ENCODE measurements at regions not wholly inside any gene's neighbourhood (a gene's known extent, or its start where the extent isn't known, plus 50 kb on each side); places are given as distances from the start of the nearest gene placed in this dataset.
"Not testable (repeated sequence)": the region's sequence is repeated elsewhere in the genome, so short reads cannot be mapped to it uniquely, and the experiment has no call there.

DNA sequence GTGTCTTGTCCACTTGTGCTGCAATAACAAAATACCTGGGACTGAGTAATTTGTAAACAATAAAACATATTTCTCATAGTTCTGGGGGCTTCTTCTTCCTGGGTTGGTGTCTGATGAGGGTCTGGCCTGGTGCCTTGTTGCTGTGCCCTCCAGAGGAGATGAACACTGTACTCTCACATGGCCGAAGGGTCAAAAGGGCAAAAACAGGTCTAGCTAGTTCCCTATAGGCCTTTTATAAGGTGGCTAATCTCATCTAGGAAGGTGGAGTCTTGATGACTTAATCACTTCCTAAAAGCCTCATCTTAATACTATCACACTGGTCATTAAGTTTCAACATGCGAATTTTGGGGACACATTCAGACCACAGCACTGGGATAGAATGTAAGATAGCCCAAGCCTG is 228.4 kb downstream of the TLE3 start:
- no peaks in the 10 kb centered on the region for H3K4me1 ChIP-seq (ENCODE audit: insufficient read depth, low read length)
- no peak overlapping the region for H3K4me3 ChIP-seq (ENCODE audit: low read length)
- no peaks in the 10 kb centered on the region for H3K27me3 ChIP-seq (ENCODE audit: insufficient read depth, low read length)
- H3K9me3 ChIP-seq (ENCODE audit: low read depth, low read length), result peaks cover 6% of the 10 kb centered on the region

DNA sequence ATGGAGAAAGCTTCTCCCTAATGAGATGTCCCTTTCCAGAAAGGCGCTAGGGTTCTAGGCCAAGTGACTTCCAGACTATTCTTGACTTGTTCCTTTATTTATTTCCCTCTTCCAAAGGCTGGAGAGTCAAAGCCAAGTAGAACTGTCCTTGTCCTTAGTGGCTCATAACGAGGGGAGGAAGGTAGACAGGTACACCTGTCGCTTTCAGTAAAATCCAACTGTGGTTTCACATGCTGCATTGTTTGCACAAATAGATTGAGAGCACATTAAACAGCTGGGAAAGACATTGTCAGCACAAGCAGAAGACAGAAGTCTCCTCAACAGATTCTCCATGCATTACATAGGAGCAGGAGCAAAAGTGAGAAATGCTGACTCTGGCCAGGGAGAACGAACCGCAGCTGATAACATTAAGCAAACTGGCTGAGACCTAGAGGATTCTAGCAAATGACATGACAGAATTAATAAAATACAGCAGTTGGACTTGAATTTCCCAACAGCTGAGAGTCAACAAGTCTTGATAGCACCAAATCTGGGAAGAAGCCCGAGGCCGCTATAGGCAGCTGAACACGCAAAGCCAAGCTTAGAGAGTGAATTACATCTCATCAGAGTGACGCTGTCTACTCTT is 227.7 kb downstream of the TLE3 start:
- Histone ChIP-seq H3K4me3 (ENCODE audit: low read length) (no peak overlapping the region), H3K4me1 (ENCODE audit: insufficient read depth, low read length) (no peaks in the 10 kb centered on the region), H3K9me3 (ENCODE audit: low read depth, low read length) (peaks cover 6% of the 10 kb centered on the region), H3K27me3 (ENCODE audit: insufficient read depth, low read length) (no peaks in the 10 kb centered on the region)

DNA sequence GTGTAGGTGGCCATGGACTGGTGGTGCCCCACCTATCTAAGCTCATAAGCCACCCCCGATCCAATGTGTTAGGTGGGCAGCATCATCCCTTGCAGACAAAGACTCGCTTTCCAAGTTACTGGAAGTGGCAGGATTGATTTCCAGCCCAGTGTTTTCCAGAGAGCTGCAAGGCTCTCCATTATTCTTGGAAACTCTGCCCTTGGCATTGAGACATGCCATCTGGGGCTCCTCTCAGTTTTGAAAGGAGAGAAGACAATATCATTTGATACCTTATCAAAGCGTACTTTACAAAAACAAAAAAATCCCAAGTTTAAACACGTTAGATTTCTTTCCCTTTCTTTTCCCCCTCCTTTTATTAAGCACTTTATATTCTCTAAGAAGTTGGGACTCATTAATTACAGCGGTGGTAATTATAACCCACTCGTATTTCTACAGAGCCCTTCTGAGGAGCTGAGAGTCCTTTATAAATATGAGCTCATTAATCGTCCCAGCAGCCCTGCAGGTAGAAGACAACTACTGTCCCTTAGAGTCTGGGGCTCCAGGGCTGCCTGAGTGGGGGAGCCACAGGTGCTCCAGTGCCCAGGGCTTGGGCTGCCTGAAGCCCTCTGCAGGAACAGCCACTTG is 226.1 kb downstream of the TLE3 start:
- H3K4me3 ChIP-seq (ENCODE audit: low read length), result no peak overlapping the region
- peaks cover 6% of the 10 kb centered on the region for H3K9me3 ChIP-seq (ENCODE audit: low read depth, low read length)
- H3K27me3 ChIP-seq (ENCODE audit: insufficient read depth, low read length), result no peaks in the 10 kb centered on the region
- no peaks in the 10 kb centered on the region for H3K4me1 ChIP-seq (ENCODE audit: insufficient read depth, low read length)

DNA sequence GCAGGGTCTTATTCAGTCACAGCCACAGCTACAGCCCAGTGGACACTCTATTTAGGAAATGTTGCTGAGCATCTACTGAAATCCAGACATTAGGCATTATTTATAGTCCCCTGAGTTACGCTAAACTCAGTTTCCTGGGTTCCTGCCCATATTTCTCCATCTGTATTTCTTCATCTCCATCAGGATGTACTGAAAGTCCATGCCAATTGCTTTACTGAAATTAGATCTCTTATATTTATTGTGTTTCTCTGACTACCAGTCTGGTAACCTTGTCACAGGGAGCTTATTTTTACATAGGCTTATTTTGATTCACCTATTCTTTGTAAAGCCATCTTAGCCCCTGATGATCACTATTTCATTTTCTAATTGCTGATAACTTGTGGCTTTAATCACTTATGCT is 223.9 kb downstream of the TLE3 start:
- Histone ChIP-seq H3K4me3 (ENCODE audit: low read length) (no peak overlapping the region), H3K4me1 (ENCODE audit: insufficient read depth, low read length) (no peaks in the 10 kb centered on the region), H3K9me3 (ENCODE audit: low read depth, low read length) (peaks cover 6% of the 10 kb centered on the region), H3K27me3 (ENCODE audit: insufficient read depth, low read length) (no peaks in the 10 kb centered on the region)

DNA sequence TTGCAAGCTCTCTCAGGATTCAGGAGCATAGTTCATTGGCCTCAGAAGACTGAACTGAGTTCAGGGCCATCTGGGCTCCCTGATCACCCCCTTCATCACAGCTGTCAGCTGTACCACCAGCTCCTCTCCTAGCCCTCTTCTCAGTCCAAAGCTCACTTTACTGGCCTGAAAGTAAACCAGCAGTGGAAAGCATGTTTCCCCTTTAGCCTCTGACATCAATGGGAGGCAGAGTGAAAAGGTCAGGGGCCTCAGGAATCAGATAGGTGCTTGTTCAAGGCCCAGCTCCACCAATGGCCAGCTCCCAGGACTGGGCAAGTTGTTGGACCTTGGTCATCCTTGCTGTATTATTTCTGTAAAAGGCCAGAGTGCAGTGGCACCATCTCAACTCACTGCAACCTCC is 223.4 kb downstream of the TLE3 start:
- Histone ChIP-seq H3K4me3 (ENCODE audit: low read length) (no peak overlapping the region), H3K4me1 (ENCODE audit: insufficient read depth, low read length) (no peaks in the 10 kb centered on the region), H3K9me3 (ENCODE audit: low read depth, low read length) (peaks cover 6% of the 10 kb centered on the region), H3K27me3 (ENCODE audit: insufficient read depth, low read length) (no peaks in the 10 kb centered on the region)

DNA sequence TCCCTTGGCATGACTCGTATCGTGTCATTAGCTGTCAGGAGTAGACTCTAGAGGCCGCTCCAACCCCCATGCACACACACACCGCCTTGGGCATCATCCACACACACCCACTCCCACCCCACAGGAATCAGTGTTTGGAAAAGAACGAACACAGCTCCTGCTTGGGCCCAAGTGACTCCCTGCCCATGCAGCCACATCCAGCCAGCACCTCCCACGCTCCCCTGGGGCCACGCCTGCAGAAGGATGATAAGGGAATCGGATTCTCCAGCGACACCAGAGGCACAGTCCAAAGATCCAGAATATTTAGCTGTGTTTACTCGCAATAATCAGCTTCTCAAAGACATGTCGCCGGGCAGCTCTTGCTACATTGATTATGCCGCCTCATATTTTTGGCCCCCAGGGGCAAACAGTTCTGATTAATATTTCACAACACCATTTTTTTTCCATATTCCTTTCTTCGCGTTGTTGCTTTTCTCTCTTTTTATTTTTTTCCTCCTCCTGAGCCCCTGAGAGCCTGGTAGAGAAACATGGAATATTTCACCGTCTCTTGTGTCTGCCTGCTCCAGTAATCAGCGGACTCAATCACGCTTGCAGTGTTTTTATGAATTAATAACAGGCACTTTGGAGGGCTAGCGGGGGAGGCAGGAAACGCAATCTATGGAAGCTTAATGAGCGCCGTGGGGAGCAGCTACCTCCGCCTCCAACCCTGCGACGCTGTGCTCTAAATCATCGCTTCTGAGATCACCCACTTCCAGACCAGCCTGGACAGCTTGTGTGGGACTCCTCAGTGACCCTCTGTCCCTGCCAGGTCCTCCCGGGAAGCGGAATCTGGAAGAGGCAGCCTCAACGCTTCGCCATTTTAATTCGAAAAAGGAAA is 221.4 kb downstream of the TLE3 start:
- H3K4me1 ChIP-seq (ENCODE audit: insufficient read depth, low read length), result no peaks in the 10 kb centered on the region
- H3K9me3 ChIP-seq (ENCODE audit: low read depth, low read length), result peaks cover 6% of the 10 kb centered on the region
- no peaks in the 10 kb centered on the region for H3K27me3 ChIP-seq (ENCODE audit: insufficient read depth, low read length)
- no peak overlapping the region for H3K4me3 ChIP-seq (ENCODE audit: low read length)

DNA sequence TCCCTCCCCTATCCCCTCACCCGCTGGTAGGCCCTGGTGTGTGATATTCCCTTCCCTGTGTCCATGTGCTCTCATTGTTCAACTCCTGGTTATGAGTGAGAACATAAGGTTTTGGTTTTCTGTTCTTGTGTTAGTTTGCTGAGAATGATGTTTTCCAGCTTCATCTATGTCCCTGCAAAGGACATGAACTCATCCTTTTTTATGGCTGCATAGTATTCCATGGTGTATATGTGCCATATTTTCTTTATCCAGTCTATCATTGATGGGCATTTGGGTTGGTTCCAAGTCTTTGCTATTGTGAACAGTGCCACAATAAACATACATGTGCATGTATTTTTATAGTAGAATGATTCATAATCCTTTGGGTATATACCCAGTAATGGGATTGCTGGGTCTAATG is 217.8 kb downstream of the TLE3 start:
- H3K27me3 ChIP-seq (ENCODE audit: insufficient read depth, low read length); H3K9me3 ChIP-seq (ENCODE audit: low read depth, low read length); H3K4me1 ChIP-seq (ENCODE audit: insufficient read depth, low read length): not testable (repeated sequence)

DNA sequence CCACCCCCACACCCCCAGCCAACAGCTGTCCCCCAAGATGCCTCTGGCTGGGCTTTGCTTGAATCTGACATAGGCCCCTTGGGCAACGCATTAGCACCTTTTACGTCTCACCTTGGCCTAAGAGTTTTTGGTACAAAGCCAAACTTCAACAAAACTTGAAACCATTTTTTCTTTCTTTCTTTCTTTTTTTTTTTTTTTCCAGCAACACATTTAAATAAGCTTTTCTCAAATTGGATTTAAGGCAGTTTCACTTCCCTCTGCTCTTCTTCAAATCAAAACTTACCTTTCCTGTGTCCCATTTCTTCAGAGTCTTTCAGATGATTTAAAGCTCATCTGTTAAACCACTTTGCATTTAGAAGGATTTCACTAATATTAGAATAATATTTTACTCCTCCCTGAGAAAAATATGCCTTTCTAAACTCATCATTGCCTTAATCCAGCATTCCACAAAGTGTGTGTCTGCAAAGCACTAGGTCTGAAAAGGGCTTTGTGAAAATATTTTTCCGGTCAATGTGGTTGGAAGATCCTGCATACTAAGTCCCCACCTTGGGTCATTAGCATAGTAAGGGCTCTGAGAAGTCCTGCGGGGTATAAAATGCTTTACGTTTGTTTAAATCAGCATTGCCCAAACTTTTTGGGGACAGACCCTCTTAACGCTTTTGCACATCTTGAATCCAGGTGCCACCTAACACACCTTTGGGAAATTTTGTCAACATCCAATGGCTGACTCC is 217.0 kb downstream of the TLE3 start:
- Histone ChIP-seq H3K4me1 (ENCODE audit: insufficient read depth, low read length) (no peaks in the 10 kb centered on the region), H3K9me3 (ENCODE audit: low read depth, low read length) (no peaks in the 10 kb centered on the region), H3K4me3 (ENCODE audit: low read length) (no peak overlapping the region), H3K27me3 (ENCODE audit: insufficient read depth, low read length) (no peaks in the 10 kb centered on the region)

More for the DNA sequence above, 217.8 kb downstream of the TLE3 start:
- not testable (repeated sequence) for H3K4me3 ChIP-seq (ENCODE audit: low read length)

DNA sequence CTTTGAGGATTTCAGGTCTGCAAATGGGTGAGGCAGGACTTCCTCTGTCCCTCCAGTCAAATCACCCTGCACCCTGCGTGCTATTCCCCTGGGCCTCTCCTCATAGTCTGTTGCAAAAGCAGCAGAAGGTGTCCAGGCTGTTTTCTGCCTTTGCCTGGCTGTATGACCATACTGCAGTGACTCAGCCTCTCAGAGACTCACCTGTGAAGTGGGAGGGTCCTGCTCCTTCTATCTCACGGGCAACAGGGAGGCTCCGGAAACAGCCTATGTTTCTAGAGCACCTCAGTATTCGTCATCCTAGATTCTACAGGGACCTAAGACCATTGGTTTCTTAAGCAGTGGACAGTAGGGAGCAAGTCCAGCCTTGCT is 216.4 kb downstream of the TLE3 start:
- no peaks in the 10 kb centered on the region for H3K4me1 ChIP-seq (ENCODE audit: insufficient read depth, low read length)
- no peaks in the 10 kb centered on the region for H3K27me3 ChIP-seq (ENCODE audit: insufficient read depth, low read length)
- no peaks in the 10 kb centered on the region for H3K9me3 ChIP-seq (ENCODE audit: low read depth, low read length)
- H3K4me3 ChIP-seq (ENCODE audit: low read length), result no peak overlapping the region

DNA sequence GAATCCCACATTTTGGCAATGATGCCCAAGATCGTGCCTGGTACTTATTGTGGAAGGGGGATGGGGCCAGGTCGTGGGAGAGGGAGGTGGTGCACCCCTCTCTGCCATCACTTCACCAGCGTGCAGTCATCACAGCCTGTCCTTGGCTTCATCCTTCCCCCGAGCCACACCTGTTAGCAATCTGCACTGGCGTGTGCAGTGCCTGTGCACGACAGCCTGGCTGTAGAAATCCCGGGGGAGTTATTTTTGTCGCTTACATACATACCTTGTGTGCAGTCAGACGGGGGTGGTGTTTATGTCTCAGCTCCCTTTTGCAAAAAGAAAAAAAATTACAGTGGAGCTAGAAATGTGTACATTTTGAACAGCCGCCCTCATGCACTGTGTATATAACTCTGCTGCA is 216.0 kb downstream of the TLE3 start:
- H3K4me1 ChIP-seq (ENCODE audit: insufficient read depth, low read length), result no peaks in the 10 kb centered on the region

DNA sequence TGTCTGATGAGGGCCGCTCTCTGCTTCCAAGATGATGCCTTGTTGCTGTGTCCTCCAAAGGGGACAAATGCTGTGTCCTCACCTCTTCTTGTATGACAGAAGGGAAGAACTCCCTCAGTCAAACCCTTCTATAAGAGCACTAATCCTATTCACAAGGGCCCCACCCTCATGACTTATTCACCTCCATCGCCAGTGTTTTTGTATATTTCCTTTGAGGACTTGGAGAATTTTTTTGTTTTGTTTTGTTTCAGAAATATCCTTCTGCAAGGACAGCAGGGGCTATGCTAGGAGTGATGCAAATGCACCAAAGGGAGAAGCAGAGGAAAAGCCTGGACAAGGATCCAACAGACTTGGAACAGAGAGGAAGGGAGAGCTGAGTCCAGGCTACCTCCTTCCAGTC is 214.4 kb downstream of the TLE3 start:
- Histone ChIP-seq H3K4me3 (ENCODE audit: low read length) (no peak overlapping the region), H3K27me3 (ENCODE audit: insufficient read depth, low read length) (peaks cover 2% of the 10 kb centered on the region), H3K4me1 (ENCODE audit: insufficient read depth, low read length) (no peaks in the 10 kb centered on the region), H3K9me3 (ENCODE audit: low read depth, low read length) (no peaks in the 10 kb centered on the region)

More for the DNA sequence above, 216.0 kb downstream of the TLE3 start:
- no peak overlapping the region for H3K4me3 ChIP-seq (ENCODE audit: low read length)
- H3K9me3 ChIP-seq (ENCODE audit: low read depth, low read length), result no peaks in the 10 kb centered on the region
- H3K27me3 ChIP-seq (ENCODE audit: insufficient read depth, low read length), result no peaks in the 10 kb centered on the region

DNA sequence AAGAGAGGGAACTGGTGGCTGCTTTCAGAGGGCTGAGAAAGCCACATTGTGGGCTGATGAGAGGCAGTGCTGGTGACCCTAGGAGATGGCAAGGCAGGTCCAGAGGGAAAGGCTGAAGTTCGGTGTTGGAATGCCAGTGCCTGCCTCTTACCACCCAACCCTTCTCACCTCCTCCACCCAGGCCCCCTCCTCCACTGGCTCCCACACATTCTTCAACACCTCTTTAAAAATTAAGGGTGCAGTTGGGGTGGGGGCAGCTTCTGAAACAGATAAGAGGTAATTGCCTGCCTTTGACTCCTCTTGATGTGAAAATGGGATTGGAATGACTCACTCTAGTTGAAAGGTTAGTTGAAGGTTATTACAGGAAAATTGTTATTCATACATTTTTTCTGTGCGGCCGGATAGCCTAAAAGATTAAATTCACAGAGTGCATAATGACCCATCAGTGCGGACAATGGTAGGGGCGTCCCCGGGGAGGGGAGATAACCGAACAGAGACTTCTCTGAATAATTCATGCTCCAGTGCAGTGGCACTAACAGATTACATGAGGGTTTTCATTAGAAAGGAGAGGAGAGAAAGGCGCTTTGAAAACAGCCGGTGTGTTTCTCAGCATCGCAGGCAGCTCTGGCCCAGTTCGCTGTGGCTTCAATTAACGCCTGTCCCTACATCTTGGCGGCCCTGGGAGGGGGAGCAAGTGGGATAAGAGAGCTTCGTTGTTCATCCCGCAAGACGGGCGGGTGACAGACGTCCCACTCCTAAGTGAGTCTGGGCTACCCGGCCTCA is 212.4 kb downstream of the TLE3 start:
- Histone ChIP-seq H3K27me3 (ENCODE audit: insufficient read depth, low read length) (peaks cover 2% of the 10 kb centered on the region), H3K4me1 (ENCODE audit: insufficient read depth, low read length) (no peaks in the 10 kb centered on the region), H3K9me3 (ENCODE audit: low read depth, low read length) (no peaks in the 10 kb centered on the region), H3K4me3 (ENCODE audit: low read length) (no peak overlapping the region)

DNA sequence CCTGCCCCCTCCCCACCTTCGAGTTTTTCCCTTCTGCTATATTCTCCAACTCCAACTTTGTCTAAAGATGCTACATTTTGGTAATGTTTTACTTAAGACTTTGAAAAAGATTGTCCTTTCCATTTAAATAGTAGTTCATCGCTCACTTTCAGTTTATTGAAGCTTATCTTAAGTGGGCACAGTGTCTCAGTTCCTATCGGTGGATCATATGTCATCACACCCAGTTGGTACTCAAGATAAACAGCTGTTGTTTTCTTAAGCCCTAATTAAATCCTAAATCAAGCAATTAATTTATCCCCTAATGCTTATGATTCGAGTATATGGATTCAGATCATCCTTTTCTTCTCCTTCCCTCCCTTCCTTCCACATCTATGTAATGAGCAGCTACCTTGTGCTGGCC is 210.7 kb downstream of the TLE3 start:
- Histone ChIP-seq H3K4me3 (ENCODE audit: low read length) (no peak overlapping the region), H3K9me3 (ENCODE audit: low read depth, low read length) (no peaks in the 10 kb centered on the region), H3K27me3 (ENCODE audit: insufficient read depth, low read length) (peaks cover 2% of the 10 kb centered on the region), H3K4me1 (ENCODE audit: insufficient read depth, low read length) (no peaks in the 10 kb centered on the region)

DNA sequence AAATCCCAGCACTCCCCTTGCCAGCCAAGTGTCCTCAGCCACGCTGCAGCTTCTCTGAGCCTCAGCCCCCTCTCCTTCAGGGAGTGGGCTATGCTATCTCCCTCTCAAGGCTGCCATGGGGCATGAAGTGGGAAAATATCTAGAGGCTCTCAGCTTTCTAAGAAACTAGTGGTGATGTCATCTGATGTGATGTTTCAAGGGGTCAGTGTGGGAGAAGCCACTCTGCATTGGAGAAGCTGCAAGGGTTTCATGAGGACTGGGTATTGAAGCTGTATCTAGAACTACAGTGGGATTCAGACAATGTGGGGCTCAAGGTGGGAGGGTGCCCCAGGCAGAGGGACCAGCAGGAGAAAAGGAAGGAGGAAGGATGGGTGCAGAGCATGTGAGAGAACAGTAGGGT is 210.2 kb downstream of the TLE3 start:
- H3K27me3 ChIP-seq (ENCODE audit: insufficient read depth, low read length), result peaks cover 2% of the 10 kb centered on the region
- H3K4me1 ChIP-seq (ENCODE audit: insufficient read depth, low read length), result no peaks in the 10 kb centered on the region
- H3K9me3 ChIP-seq (ENCODE audit: low read depth, low read length), result no peaks in the 10 kb centered on the region
- no peak overlapping the region for H3K4me3 ChIP-seq (ENCODE audit: low read length)
